Caco-2 (cell line): ENCODE measurements at regions not wholly inside any gene's neighbourhood (a gene's known extent, or its start where the extent isn't known, plus 50 kb on each side); places are given as distances from the start of the nearest gene placed in this dataset.
"Not testable (repeated sequence)": the region's sequence is repeated elsewhere in the genome, so short reads cannot be mapped to it uniquely, and the experiment has no call there.

Experiments used
- BruUV-seq: library from RNA; stranded (reverse); fragments of 400-500 nt; replicated peaks from 2 replicates; lab custom pipeline; 2021; lab: Mats Ljungman, UMichigan
- CTCF ChIA-PET: fragments of 300-600 bp; sonication (Branson Sonifier 250); formaldehyde crosslinking; loops from one replicate; lab custom pipeline; 2022; ENCODE audit warnings: antibody characterized with exemption; lab: Charles Lee
- POLR2A ChIA-PET: fragments of 300-600 bp; sonication (Branson Sonifier 250); formaldehyde crosslinking; loops from one replicate; lab custom pipeline; 2022; ENCODE audit warnings: antibody characterized with exemption; lab: Charles Lee
- DNase-seq, 2 experiments: peaks; one replicate each; pipeline versions ENCODE4 v3.0.0 to v3.0.0-alpha.2; 2020 to 2022
- H3K27me3 ChIP-seq: replicated peaks from 2 replicates; pipeline ENCODE4 v1.6.0; 2011; ENCODE audit warnings: low read length; ENCODE audit not compliant: control insufficient read depth, insufficient read depth
- H3K36me3 ChIP-seq: 2 replicates; pipeline ENCODE4 v1.5.1; 2011; ENCODE audit warnings: low read length; ENCODE audit not compliant: control insufficient read depth, insufficient read depth
- H3K4me1 ChIP-seq: fragments of 250-450 bp; sonication (Bioruptor Pico); 2 replicates; pipeline ENCODE4 v1.5.1; 2020; ENCODE audit warnings: mild to moderate bottlenecking
- H3K4me3 ChIP-seq: 2 replicates; pipeline ENCODE4 v1.5.1; 2011; ENCODE audit warnings: low read depth, mild to moderate bottlenecking, control low read depth, low read length
- H3K9me3 ChIP-seq: fragments of 250-450 bp; sonication (Bioruptor Pico); 2 replicates; pipeline ENCODE4 v1.5.1; 2020; ENCODE audit warnings: mild to moderate bottlenecking, moderate library complexity
- H3K27ac Mint-ChIP-seq: one replicate; pipeline ENCODE4 v1.8.0; 2022; ENCODE audit warnings: mixed read lengths; ENCODE audit not compliant: unreplicated experiment
- H3K27me3 Mint-ChIP-seq: one replicate; pipeline ENCODE4 v1.8.0; 2022; ENCODE audit warnings: mixed read lengths; ENCODE audit not compliant: insufficient read depth, unreplicated experiment
- H3K36me3 Mint-ChIP-seq: one replicate; pipeline ENCODE4 v1.8.0; 2022; ENCODE audit warnings: mild to moderate bottlenecking, mixed read lengths; ENCODE audit not compliant: insufficient read depth, unreplicated experiment
- H3K4me1 Mint-ChIP-seq: one replicate; pipeline ENCODE4 v1.8.0; 2022; ENCODE audit warnings: low read depth, mixed read lengths; ENCODE audit not compliant: unreplicated experiment
- H3K4me3 Mint-ChIP-seq: one replicate; pipeline ENCODE4 v1.8.0; 2022; ENCODE audit warnings: mild to moderate bottlenecking, moderate library complexity, mixed read lengths; ENCODE audit not compliant: unreplicated experiment
- H3K9me3 Mint-ChIP-seq: one replicate; pipeline ENCODE4 v1.8.0; 2022; ENCODE audit warnings: mixed read lengths; ENCODE audit not compliant: unreplicated experiment
- CTCF ChIP-seq, 2 experiments: fragments of 200-600 bp in 1 of 2; IDR thresholded peaks; 1 replicate in 1 of 2; 2 replicates in 1 of 2; pipeline versions ENCODE4 v1.5.1 to v1.8.0; 2011 to 2022; ENCODE audit warnings: antibody characterized with exemption in 1 of 2, control low read depth in 1 of 2, inconsistent platforms in 1 of 2, low read depth in 1 of 2, low read length in 1 of 2, mild to moderate bottlenecking in 1 of 2, moderate library complexity in 1 of 2; ENCODE audit not compliant: insufficient read depth in 1 of 2, severe bottlenecking in 1 of 2, unreplicated experiment in 1 of 2
- intact Hi-C: fragments of 100-400 bp; cut with micrococcal nuclease; formaldehyde crosslinking; loops from one replicate; pipeline ENCODE4 v1.10.0; 2022; ENCODE audit not compliant: unreplicated experiment

GRCh38 chr6:8844968-8845367 is 409.6 kb upstream of the SLC35B3 start:
- H3K27me3 ChIP-seq, result no peaks in the 10 kb centered on the region
- Mint-ChIP-seq H3K27ac (no peak overlapping the region), H3K27me3 (no peaks in the 10 kb centered on the region), H3K36me3 (no peaks in the 10 kb centered on the region), H3K9me3 (peaks cover 29% of the 10 kb centered on the region), H3K4me1 (peaks cover 12% of the 10 kb centered on the region), H3K4me3 (no peak overlapping the region)
- H3K4me3 ChIP-seq, result no peak overlapping the region
- intact Hi-C loops, result no loop called here
- no peak for DNase-seq
- ChIA-PET POLR2A (no interaction called here), CTCF (no interaction called here)
- no peak for TF ChIP-seq CTCF (IDR thresholded peaks at IDR 0.05; ENCODE audit: insufficient read depth in 1 of 2, low read depth in 1 of 2, low read length in 1 of 2, severe bottlenecking in 1 of 2, unreplicated experiment in 1 of 2)
- no peaks in the 10 kb centered on the region for H3K36me3 ChIP-seq
- H3K9me3 ChIP-seq, result no peaks in the 10 kb centered on the region
- no TSS peak for BruUV-seq
- H3K4me1 ChIP-seq, result 0 out of 2 replicates have a peak, but pooled peaks cover 4% of the 10 kb centered on the region

GRCh38 chr6:8839626-8840025 is 404.3 kb upstream of the SLC35B3 start:
- Mint-ChIP-seq H3K4me3 (no peak overlapping the region), H3K27me3 (no peaks in the 10 kb centered on the region), H3K9me3 (peaks cover 19% of the 10 kb centered on the region), H3K4me1 (peaks cover 6% of the 10 kb centered on the region), H3K36me3 (no peaks in the 10 kb centered on the region), H3K27ac (no peak overlapping the region)
- POLR2A ChIA-PET, result no interaction called here
- no TSS peak for BruUV-seq
- no peak for TF ChIP-seq CTCF (IDR thresholded peaks at IDR 0.05; ENCODE audit: insufficient read depth in 1 of 2, low read depth in 1 of 2, low read length in 1 of 2, severe bottlenecking in 1 of 2, unreplicated experiment in 1 of 2)
- no peaks in the 10 kb centered on the region for H3K9me3 ChIP-seq
- intact Hi-C loops, result no loop called here
- CTCF ChIA-PET, result no interaction called here
- H3K36me3 ChIP-seq, result no peaks in the 10 kb centered on the region
- H3K4me1 ChIP-seq, result no peaks in the 10 kb centered on the region; the same call in 1 of the 2 replicates
- H3K4me3 ChIP-seq, result no peak overlapping the region
- no peak for DNase-seq
- no peaks in the 10 kb centered on the region for H3K27me3 ChIP-seq

- H3K27me3 Mint-ChIP-seq, result no peaks in the 10 kb centered on the region
- no peaks in the 10 kb centered on the region for H3K9me3 Mint-ChIP-seq
- Histone ChIP-seq H3K36me3 (no peaks in the 10 kb centered on the region), H3K4me3 (no peak overlapping the region), H3K27me3 (no peaks in the 10 kb centered on the region), H3K4me1 (no peaks in the 10 kb centered on the region; the same call in 1 of the 2 replicates), H3K9me3 (no peaks in the 10 kb centered on the region)
- no peak for DNase-seq
- CTCF ChIA-PET, result no interaction called here
- H3K27ac Mint-ChIP-seq, result no peak overlapping the region
- H3K4me1 Mint-ChIP-seq, result peaks cover under 1% of the 10 kb centered on the region
- H3K36me3 Mint-ChIP-seq, result no peaks in the 10 kb centered on the region
- POLR2A ChIA-PET, result no interaction called here
- intact Hi-C loops, result no loop called here
- BruUV-seq, result no TSS peak
- TF ChIP-seq CTCF (IDR thresholded peaks at IDR 0.05; ENCODE audit: insufficient read depth in 1 of 2, low read depth in 1 of 2, low read length in 1 of 2, severe bottlenecking in 1 of 2, unreplicated experiment in 1 of 2), result no peak
- no peak overlapping the region for H3K4me3 Mint-ChIP-seq
These were observed 402.0 kb upstream of the SLC35B3 start for GRCh38 chr6:8837343-8837742.

DNA sequence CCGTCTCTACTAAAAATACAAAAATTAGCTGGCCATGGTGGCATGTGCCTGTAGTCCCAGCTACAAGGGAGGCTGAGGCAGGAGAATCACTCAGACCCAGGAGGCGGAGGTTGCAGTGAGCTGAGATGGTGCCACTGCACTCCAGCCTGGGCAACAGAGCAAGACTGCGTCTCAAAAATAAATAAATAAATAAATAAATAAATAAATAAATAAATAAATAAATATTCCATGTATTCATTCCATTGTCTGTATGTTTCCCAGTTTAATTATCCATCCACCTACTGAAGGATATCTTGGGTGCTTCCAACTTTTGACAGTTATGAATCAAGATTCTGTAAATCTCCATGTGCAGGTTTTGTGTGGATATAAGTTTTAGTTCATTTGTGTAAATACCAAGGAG is 397.4 kb upstream of the SLC35B3 start:
- H3K4me1 ChIP-seq, H3K27ac Mint-ChIP-seq, H3K4me3 ChIP-seq, H3K9me3 Mint-ChIP-seq, H3K27me3 Mint-ChIP-seq, intact Hi-C loops, H3K4me3 Mint-ChIP-seq, CTCF ChIA-PET, H3K9me3 ChIP-seq, BruUV-seq, POLR2A ChIA-PET, DNase-seq, H3K36me3 ChIP-seq, H3K4me1 Mint-ChIP-seq, H3K36me3 Mint-ChIP-seq, H3K27me3 ChIP-seq: not testable (repeated sequence)
